ENCODE measurements at regions not wholly inside any gene's neighbourhood (a gene's known extent, or its start where the extent isn't known, plus 50 kb on each side); places are given as distances from the start of the nearest gene placed in this dataset.

- no peaks in the 10 kb centered on the region for H3K36me3 Mint-ChIP-seq (ENCODE audit: low read depth)
- no peaks in the 10 kb centered on the region for H3K27me3 Mint-ChIP-seq
- H3K4me3 Mint-ChIP-seq: no peak overlapping the region
These were observed 308.9 kb downstream of the NXPE2 start for GRCh38 chr11:114987186-114987760.

GRCh38 chr11:114988644-114989043 lies 310.3 kb downstream of the NXPE2 start:
- H3K36me3 Mint-ChIP-seq (ENCODE audit: low read depth): no peaks in the 10 kb centered on the region
- ATAC-seq (no peak), DNase-seq (no peak)
- no peaks in the 10 kb centered on the region for H3K4me1 Mint-ChIP-seq
- H3K27ac Mint-ChIP-seq: no peak overlapping the region
- no peaks in the 10 kb centered on the region for H3K27me3 Mint-ChIP-seq
- no peaks in the 10 kb centered on the region for H3K9me3 ChIP-seq (ENCODE audit: control insufficient read depth, low read length, poor library complexity, severe bottlenecking)
- H3K4me3 Mint-ChIP-seq: no peak overlapping the region

More at GRCh38 chr11:114987186-114987760, 308.9 kb downstream of the NXPE2 start:
- Mint-ChIP-seq H3K27ac (no peak overlapping the region), H3K4me1 (no peaks in the 10 kb centered on the region)
- no peaks in the 10 kb centered on the region for H3K9me3 ChIP-seq (ENCODE audit: control insufficient read depth, low read length, poor library complexity, severe bottlenecking)
- no peak for DNase-seq
- no peak for ATAC-seq

GRCh38 chr11:114989536-114989935 lies 311.2 kb downstream of the NXPE2 start:
- no peaks in the 10 kb centered on the region for H3K9me3 ChIP-seq (ENCODE audit: control insufficient read depth, low read length, poor library complexity, severe bottlenecking)
- Mint-ChIP-seq H3K27me3 (no peaks in the 10 kb centered on the region), H3K27ac (no peak overlapping the region), H3K36me3 (ENCODE audit: low read depth) (no peaks in the 10 kb centered on the region), H3K4me3 (no peak overlapping the region), H3K4me1 (no peaks in the 10 kb centered on the region)
- DNase-seq: no peak
- ATAC-seq: no peak

DNA sequence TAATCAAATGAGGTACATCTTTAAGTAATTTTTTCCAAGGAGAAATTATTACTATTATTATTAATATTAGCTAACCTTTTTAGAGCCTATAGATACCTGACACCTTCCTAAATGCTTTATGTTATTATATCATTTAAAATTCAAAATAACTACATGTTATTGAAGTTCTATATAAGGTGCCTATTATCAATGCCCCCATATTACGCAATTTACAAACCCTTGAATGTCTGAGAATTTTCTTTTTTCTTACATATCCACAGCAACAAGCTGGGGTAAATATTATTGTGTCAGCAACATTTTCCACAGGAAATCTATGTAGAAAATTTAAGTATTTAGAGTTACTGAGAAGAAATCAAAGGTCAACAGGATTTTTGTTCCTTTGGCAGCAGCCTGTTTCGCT lies 327.3 kb downstream of the NXPE2 start:
- H3K9me3 ChIP-seq (ENCODE audit: control insufficient read depth, low read length, poor library complexity, severe bottlenecking): no peaks in the 10 kb centered on the region
- Mint-ChIP-seq H3K4me3 (no peak overlapping the region), H3K27ac (no peak overlapping the region), H3K36me3 (ENCODE audit: low read depth) (no peaks in the 10 kb centered on the region), H3K4me1 (no peaks in the 10 kb centered on the region), H3K27me3 (no peaks in the 10 kb centered on the region)
- no peak for DNase-seq
- ATAC-seq: no peak

- no peaks in the 10 kb centered on the region for H3K27me3 Mint-ChIP-seq
- H3K9me3 ChIP-seq (ENCODE audit: control insufficient read depth, low read length, poor library complexity, severe bottlenecking): no peaks in the 10 kb centered on the region
- DNase-seq: no peak
- no peaks in the 10 kb centered on the region for H3K4me1 Mint-ChIP-seq
- no peaks in the 10 kb centered on the region for H3K36me3 Mint-ChIP-seq (ENCODE audit: low read depth)
- H3K4me3 Mint-ChIP-seq: no peak overlapping the region
- no peak overlapping the region for H3K27ac Mint-ChIP-seq
- ATAC-seq: no peak
These were observed 329.5 kb downstream of the NXPE2 start for GRCh38 chr11:115007851-115008250.

GRCh38 chr11:115008799-115009198 lies 330.5 kb downstream of the NXPE2 start:
- Mint-ChIP-seq H3K4me3 (no peak overlapping the region), H3K27ac (no peak overlapping the region), H3K36me3 (ENCODE audit: low read depth) (no peaks in the 10 kb centered on the region), H3K4me1 (no peaks in the 10 kb centered on the region), H3K27me3 (no peaks in the 10 kb centered on the region)
- DNase-seq (no peak), ATAC-seq (no peak)
- H3K9me3 ChIP-seq (ENCODE audit: control insufficient read depth, low read length, poor library complexity, severe bottlenecking): no peaks in the 10 kb centered on the region

- H3K27me3 Mint-ChIP-seq: no peaks in the 10 kb centered on the region
- H3K9me3 ChIP-seq (ENCODE audit: control insufficient read depth, low read length, poor library complexity, severe bottlenecking): peaks cover 3% of the 10 kb centered on the region
- ATAC-seq: no peak
- no peaks in the 10 kb centered on the region for H3K4me1 Mint-ChIP-seq
- DNase-seq: no peak
- H3K36me3 Mint-ChIP-seq (ENCODE audit: low read depth): peaks cover 2% of the 10 kb centered on the region
- H3K27ac Mint-ChIP-seq: no peak overlapping the region
- H3K4me3 Mint-ChIP-seq: no peak overlapping the region
These were observed 339.2 kb downstream of the NXPE2 start for GRCh38 chr11:115017529-115017928.

GRCh38 chr11:115030166-115030565 lies 351.8 kb downstream of the NXPE2 start:
- Mint-ChIP-seq H3K27ac (no peak overlapping the region), H3K4me3 (no peak overlapping the region), H3K4me1 (no peaks in the 10 kb centered on the region), H3K27me3 (no peaks in the 10 kb centered on the region), H3K36me3 (ENCODE audit: low read depth) (no peaks in the 10 kb centered on the region)
- ATAC-seq: no peak
- H3K9me3 ChIP-seq (ENCODE audit: control insufficient read depth, low read length, poor library complexity, severe bottlenecking): no peaks in the 10 kb centered on the region
- no peak for DNase-seq

GRCh38 chr11:115036406-115037180 lies 358.3 kb downstream of the NXPE2 start:
- Mint-ChIP-seq H3K36me3 (ENCODE audit: low read depth) (no peaks in the 10 kb centered on the region), H3K27ac (no peak overlapping the region), H3K4me1 (no peaks in the 10 kb centered on the region), H3K27me3 (no peaks in the 10 kb centered on the region), H3K4me3 (no peak overlapping the region)
- DNase-seq: no peak
- no peaks in the 10 kb centered on the region for H3K9me3 ChIP-seq (ENCODE audit: control insufficient read depth, low read length, poor library complexity, severe bottlenecking)
- ATAC-seq: no peak

DNA sequence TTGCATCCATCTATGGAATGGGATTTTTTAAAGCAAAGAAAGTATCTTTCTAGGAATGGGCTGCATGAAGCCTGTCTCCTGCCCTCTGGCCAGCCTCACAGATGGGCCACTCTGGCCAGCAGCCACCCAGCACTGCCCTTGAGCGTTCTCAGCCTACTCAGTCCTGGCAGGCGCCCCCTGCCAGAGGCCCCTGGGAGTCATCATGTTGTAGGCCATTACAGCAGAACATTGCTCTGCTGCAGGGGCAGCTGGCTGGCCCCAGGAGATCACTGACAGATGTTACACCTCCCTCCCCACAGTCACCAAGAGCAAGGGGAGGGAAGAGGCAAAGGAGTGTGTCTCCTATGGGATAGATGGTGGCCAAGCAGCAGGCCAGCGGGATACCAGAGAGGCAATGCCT lies 363.7 kb downstream of the NXPE2 start:
- Mint-ChIP-seq H3K4me1 (no peaks in the 10 kb centered on the region), H3K27me3 (no peaks in the 10 kb centered on the region), H3K4me3 (no peak overlapping the region), H3K27ac (no peak overlapping the region), H3K36me3 (ENCODE audit: low read depth) (no peaks in the 10 kb centered on the region)
- ATAC-seq (no peak), DNase-seq (no peak)
- H3K9me3 ChIP-seq (ENCODE audit: control insufficient read depth, low read length, poor library complexity, severe bottlenecking): no peaks in the 10 kb centered on the region

GRCh38 chr11:115047631-115048030 lies 369.3 kb downstream of the NXPE2 start:
- no peak overlapping the region for H3K4me3 Mint-ChIP-seq
- no peaks in the 10 kb centered on the region for H3K4me1 Mint-ChIP-seq
- H3K9me3 ChIP-seq (ENCODE audit: control insufficient read depth, low read length, poor library complexity, severe bottlenecking): no peaks in the 10 kb centered on the region
- DNase-seq (no peak), ATAC-seq (no peak)
- H3K36me3 Mint-ChIP-seq (ENCODE audit: low read depth): no peaks in the 10 kb centered on the region
- H3K27ac Mint-ChIP-seq: no peak overlapping the region
- H3K27me3 Mint-ChIP-seq: no peaks in the 10 kb centered on the region

GRCh38 chr11:115049796-115050195 lies 371.5 kb downstream of the NXPE2 start:
- H3K36me3 Mint-ChIP-seq (ENCODE audit: low read depth): no peaks in the 10 kb centered on the region
- H3K4me1 Mint-ChIP-seq: no peaks in the 10 kb centered on the region
- ATAC-seq (no peak), DNase-seq (no peak)
- no peak overlapping the region for H3K27ac Mint-ChIP-seq
- H3K27me3 Mint-ChIP-seq: no peaks in the 10 kb centered on the region
- H3K4me3 Mint-ChIP-seq: no peak overlapping the region
- H3K9me3 ChIP-seq (ENCODE audit: control insufficient read depth, low read length, poor library complexity, severe bottlenecking): no peaks in the 10 kb centered on the region

DNA sequence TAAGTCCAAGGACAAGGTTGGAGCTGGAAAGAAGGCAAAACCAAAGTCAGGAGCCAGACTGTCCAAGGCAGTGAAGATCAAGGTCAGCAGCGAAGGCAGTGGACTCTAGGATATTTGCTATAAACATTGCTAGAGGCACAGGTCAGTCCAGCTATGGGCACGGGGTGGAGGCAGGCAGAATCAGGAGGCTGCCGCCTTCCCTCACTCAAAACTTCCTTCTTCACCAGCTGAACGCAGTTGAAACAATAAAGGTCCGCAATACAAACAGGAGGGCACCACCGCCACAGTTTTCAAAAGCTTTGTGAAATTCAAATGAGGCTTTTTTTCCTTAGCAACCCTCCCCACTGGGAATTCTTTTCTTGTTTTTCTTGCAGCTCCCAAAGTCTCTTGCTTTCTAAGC lies 372.4 kb downstream of the NXPE2 start:
- no peaks in the 10 kb centered on the region for H3K9me3 ChIP-seq (ENCODE audit: control insufficient read depth, low read length, poor library complexity, severe bottlenecking)
- Mint-ChIP-seq H3K36me3 (ENCODE audit: low read depth) (no peaks in the 10 kb centered on the region), H3K27me3 (no peaks in the 10 kb centered on the region), H3K4me3 (no peak overlapping the region), H3K4me1 (no peaks in the 10 kb centered on the region), H3K27ac (no peak overlapping the region)
- no peak for DNase-seq
- ATAC-seq: no peak

DNA sequence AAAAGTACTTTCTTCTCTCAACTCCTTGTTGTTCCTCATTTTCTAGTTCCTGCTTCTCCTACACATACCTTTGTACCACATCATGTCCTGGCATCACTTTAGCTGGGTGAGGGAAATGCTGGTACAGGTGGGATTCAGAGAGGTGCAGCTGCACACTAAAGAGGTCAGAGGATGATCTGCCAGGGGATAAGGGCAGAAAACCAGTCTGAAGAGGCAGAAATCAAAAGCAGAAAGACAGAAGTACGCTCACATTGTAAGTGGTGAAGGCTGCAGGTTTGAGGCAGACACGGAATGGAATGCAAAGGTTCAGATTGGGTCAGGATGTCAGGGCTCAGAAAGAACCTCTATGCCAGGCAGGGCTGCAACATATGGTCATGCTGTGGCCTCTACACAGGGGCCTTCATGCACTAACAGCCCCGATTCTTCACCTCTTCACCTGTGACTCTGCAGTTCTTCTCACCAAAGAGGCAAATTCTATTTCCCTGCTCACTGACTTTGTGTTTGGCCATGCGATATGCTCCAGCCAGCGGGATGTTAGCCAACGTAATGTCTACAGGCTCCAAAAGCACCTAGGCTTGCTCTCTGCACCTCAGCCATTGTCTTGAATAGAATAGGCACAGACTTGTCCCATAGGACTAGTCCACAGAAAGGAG lies 373.7 kb downstream of the NXPE2 start:
- H3K9me3 ChIP-seq (ENCODE audit: control insufficient read depth, low read length, poor library complexity, severe bottlenecking): no peaks in the 10 kb centered on the region
- H3K4me1 Mint-ChIP-seq: no peaks in the 10 kb centered on the region
- ATAC-seq (no peak), DNase-seq (no peak)
- no peaks in the 10 kb centered on the region for H3K36me3 Mint-ChIP-seq (ENCODE audit: low read depth)
- H3K4me3 Mint-ChIP-seq: no peak overlapping the region
- H3K27me3 Mint-ChIP-seq: no peaks in the 10 kb centered on the region
- no peak overlapping the region for H3K27ac Mint-ChIP-seq
